Skeletal muscle cell (primary cell): ENCODE measurements at regions not wholly inside any gene's neighbourhood (a gene's known extent, or its start where the extent isn't known, plus 50 kb on each side); places are given as distances from the start of the nearest gene placed in this dataset.
A peak's percentile ranks its signal among the peaks of the same experiment; 100 is the strongest.
"Not testable (repeated sequence)": the region's sequence is repeated elsewhere in the genome, so short reads cannot be mapped to it uniquely, and the experiment has no call there.

Experiments used
- DNase-seq: peaks from one replicate; pipeline ENCODE4 v3.0.0-alpha.2; 2010; ENCODE audit warnings: low read depth
- H3K4me3 ChIP-seq: 2 replicates; pipeline ENCODE4 v1.5.1; 2011; ENCODE audit warnings: low read depth, mild to moderate bottlenecking, control low read depth, low read length, moderate library complexity

- not testable (repeated sequence) for H3K4me3 ChIP-seq
Observed at GRCh38 chr1:146448877-146449246, 220.0 kb upstream of the NOTCH2NLA start.

GRCh38 chr1:146448212-146448876 is 219.5 kb upstream of the NOTCH2NLA start:
- H3K4me3 ChIP-seq, DNase-seq: not testable (repeated sequence)

More at GRCh38 chr1:146448877-146449246, 220.0 kb upstream of the NOTCH2NLA start:
- not testable (repeated sequence) for DNase-seq

GRCh38 chr1:146443871-146444222 is 215.0 kb upstream of the NOTCH2NLA start:
- not testable (repeated sequence) for DNase-seq
- H3K4me3 ChIP-seq, result peak overlapping the region; percentile 39

- H3K4me3 ChIP-seq, DNase-seq: not testable (repeated sequence)
Observed at GRCh38 chr1:146443088-146443870, 214.5 kb upstream of the NOTCH2NLA start.

GRCh38 chr1:146438543-146438942 is 209.7 kb upstream of the NOTCH2NLA start:
- not testable (repeated sequence) for H3K4me3 ChIP-seq, DNase-seq

GRCh38 chr1:146416642-146417041 is 187.8 kb upstream of the NOTCH2NLA start:
- not testable (repeated sequence) for DNase-seq, H3K4me3 ChIP-seq

- not testable (repeated sequence) for H3K4me3 ChIP-seq, DNase-seq
Observed at GRCh38 chr1:146415017-146415416, 186.2 kb upstream of the NOTCH2NLA start.

GRCh38 chr1:146413911-146414310 is 185.1 kb upstream of the NOTCH2NLA start:
- not testable (repeated sequence) for DNase-seq, H3K4me3 ChIP-seq

- DNase-seq, H3K4me3 ChIP-seq: not testable (repeated sequence)
Observed at GRCh38 chr1:146411923-146412322, 183.1 kb upstream of the NOTCH2NLA start.

- peak overlapping the region; percentile 15 for H3K4me3 ChIP-seq
- peak; percentile 87 for DNase-seq
Observed at GRCh38 chr1:146409817-146410441, 181.1 kb upstream of the NOTCH2NLA start.

GRCh38 chr1:146409116-146409801 is 180.4 kb upstream of the NOTCH2NLA start:
- not testable (repeated sequence) for DNase-seq, H3K4me3 ChIP-seq

GRCh38 chr1:146401281-146401825 is 172.5 kb upstream of the NOTCH2NLA start:
- H3K4me3 ChIP-seq, DNase-seq: not testable (repeated sequence)

- DNase-seq, H3K4me3 ChIP-seq: not testable (repeated sequence)
Observed at GRCh38 chr1:146400173-146401121, 171.6 kb upstream of the NOTCH2NLA start.

GRCh38 chr1:146399225-146399624 is 170.4 kb upstream of the NOTCH2NLA start:
- not testable (repeated sequence) for DNase-seq, H3K4me3 ChIP-seq

- H3K4me3 ChIP-seq, DNase-seq: not testable (repeated sequence)
Observed at GRCh38 chr1:146396801-146397200, 168.0 kb upstream of the NOTCH2NLA start.

- not testable (repeated sequence) for DNase-seq, H3K4me3 ChIP-seq
Observed at GRCh38 chr1:146396242-146396641, 167.4 kb upstream of the NOTCH2NLA start.

- DNase-seq, H3K4me3 ChIP-seq: not testable (repeated sequence)
Observed at GRCh38 chr1:146393796-146394195, 165.0 kb upstream of the NOTCH2NLA start.

GRCh38 chr1:146393154-146393553 is 164.3 kb upstream of the NOTCH2NLA start:
- DNase-seq, result not testable (repeated sequence)

More at GRCh38 chr1:146393154-146393553, 164.3 kb upstream of the NOTCH2NLA start:
- not testable (repeated sequence) for H3K4me3 ChIP-seq
